ENCODE measurements at regions not wholly inside any gene's neighbourhood (a gene's known extent, or its start where the extent isn't known, plus 50 kb on each side); places are given as distances from the start of the nearest gene placed in this dataset.
"Not testable (repeated sequence)": the region's sequence is repeated elsewhere in the genome, so short reads cannot be mapped to it uniquely, and the experiment has no call there.

GRCh38 chr2:59810283-59810682 lies 743.2 kb downstream of the BCL11A start:
- TF ChIP-seq CTCF, POLR2A (IDR thresholded peaks at IDR 0.05): not testable (repeated sequence)
